ENCODE measurements at regions not wholly inside any gene's neighbourhood (a gene's known extent, or its start where the extent isn't known, plus 50 kb on each side); places are given as distances from the start of the nearest gene placed in this dataset.
"Not testable (repeated sequence)": the region's sequence is repeated elsewhere in the genome, so short reads cannot be mapped to it uniquely, and the experiment has no call there.

DNA sequence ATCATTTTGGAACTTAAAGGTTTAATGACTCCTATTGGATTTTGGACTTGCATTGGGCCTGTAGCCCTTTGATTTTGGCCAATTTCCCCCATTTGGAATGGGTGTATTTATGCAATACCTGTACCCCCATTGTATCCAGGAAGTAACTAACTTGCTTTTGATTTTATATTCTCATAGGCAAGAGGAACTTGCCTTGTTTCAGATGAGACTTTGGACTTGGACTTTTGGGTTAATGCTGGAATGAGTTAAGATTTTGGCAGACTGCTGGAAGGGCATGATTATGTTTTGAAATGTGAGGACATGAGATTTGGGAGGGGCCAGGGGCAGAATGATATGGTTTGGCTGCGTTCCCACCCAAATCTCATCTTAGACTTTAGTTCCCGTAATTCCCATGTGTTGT lies 192.0 kb upstream of the B3GALT2 start:
- H3K36me3 ChIP-seq (replicated peaks); H3K4me1 ChIP-seq; H3K9me3 ChIP-seq; DNase-seq (ENCODE audit: low spot score in 2 of 2); H3K4me3 ChIP-seq; H3K27me3 ChIP-seq (ENCODE audit: low read depth); in situ Hi-C loops (cut with MboI; ENCODE audit: low sequenced_read_pairs): not testable (repeated sequence)

DNA sequence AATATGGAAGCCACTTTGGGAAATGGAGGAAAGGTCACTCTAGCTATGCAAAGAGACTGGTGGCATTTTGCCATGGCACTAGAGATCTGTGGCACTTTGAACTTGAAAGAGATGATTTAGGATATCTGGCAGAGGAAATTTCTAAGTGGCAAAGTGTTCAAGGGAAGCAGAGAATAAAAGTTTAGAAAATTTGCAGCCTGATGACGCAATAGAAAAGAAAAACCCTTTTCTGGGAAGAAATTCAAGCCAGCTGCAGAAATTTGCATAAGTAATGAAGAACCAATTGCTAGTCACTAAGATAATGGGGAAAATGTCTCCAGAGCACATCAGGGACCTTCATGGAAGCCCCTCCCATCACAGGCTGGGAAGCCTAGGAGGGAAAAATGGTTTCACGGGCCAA lies 191.1 kb upstream of the B3GALT2 start:
- Histone ChIP-seq H3K36me3 (replicated peaks) (no peaks in the 10 kb centered on the region), H3K9me3 (no peaks in the 10 kb centered on the region), H3K4me1 (no peaks in the 10 kb centered on the region), H3K27me3 (ENCODE audit: low read depth) (no peaks in the 10 kb centered on the region), H3K4me3 (no peak overlapping the region)
- no peak for DNase-seq (ENCODE audit: low spot score in 2 of 2)
- in situ Hi-C loops (cut with MboI; ENCODE audit: low sequenced_read_pairs): no loop called here

DNA sequence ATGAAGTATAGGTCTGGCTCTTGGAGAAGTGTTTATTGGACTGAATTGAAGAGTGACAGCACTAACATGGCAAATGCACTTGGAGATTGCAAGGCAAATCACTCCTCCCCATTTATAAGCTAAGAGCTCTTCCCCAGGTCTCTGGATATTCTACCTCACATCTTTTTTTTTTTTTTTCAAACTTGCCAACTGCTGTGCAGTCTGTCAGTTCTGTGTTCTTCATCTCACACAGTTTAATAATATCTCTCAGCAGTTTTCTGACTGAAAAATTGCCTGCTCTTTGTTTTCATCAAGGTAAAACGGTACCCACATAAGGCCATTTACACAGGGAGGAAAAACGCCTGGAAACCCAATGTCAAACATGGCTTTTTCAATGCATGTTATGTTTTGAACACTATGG lies 186.1 kb upstream of the B3GALT2 start:
- no peak for DNase-seq (ENCODE audit: low spot score in 2 of 2)
- no peaks in the 10 kb centered on the region for H3K27me3 ChIP-seq (ENCODE audit: low read depth)
- H3K9me3 ChIP-seq: no peaks in the 10 kb centered on the region
- in situ Hi-C loops (cut with MboI; ENCODE audit: low sequenced_read_pairs): no loop called here
- no peaks in the 10 kb centered on the region for H3K36me3 ChIP-seq (replicated peaks)
- H3K4me3 ChIP-seq: no peak overlapping the region
- no peaks in the 10 kb centered on the region for H3K4me1 ChIP-seq

DNA sequence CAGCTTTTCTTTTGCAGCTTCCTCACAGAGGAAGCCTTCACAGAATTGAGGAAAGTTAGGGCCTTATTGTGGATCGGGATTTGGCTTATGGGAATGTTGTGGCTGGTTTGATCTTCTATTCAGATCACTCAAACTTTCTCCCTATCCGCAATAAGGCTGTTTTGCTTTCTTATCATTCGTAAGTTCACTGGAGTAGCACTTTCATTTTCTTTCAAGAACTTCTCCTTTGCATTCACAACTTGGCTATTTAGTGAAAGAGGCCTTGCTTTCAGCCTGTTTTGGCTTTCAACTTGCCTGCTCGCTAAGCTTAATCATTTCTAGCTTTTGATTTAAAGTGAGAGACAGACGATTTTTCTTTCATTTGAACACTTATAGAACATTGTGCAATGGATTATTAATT lies 181.9 kb upstream of the B3GALT2 start:
- no peak for DNase-seq (ENCODE audit: low spot score in 2 of 2)
- Histone ChIP-seq H3K4me3 (no peak overlapping the region), H3K4me1 (no peaks in the 10 kb centered on the region), H3K36me3 (replicated peaks) (no peaks in the 10 kb centered on the region), H3K27me3 (ENCODE audit: low read depth) (no peaks in the 10 kb centered on the region), H3K9me3 (no peaks in the 10 kb centered on the region)
- in situ Hi-C loops (cut with MboI; ENCODE audit: low sequenced_read_pairs): no loop called here

DNA sequence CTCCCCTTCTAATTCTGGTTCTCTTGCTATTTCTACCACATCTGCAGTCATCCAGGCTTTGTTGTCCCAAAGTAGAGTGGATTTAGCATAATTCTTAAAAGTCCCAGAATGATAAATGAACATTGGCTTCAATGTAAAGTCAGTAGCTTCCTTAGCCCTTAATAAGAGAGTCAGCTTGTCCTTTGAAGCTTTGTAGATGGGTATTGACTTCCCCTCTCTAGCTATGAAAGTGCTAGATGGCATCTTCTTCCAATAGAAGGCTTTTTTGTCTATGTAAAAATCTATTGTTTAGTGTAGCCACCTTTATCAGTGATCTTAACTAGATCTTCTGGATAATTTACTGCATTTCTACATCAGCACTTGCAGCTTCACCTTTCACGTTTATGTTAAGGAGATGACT lies 181.4 kb upstream of the B3GALT2 start:
- no peaks in the 10 kb centered on the region for H3K36me3 ChIP-seq (replicated peaks)
- H3K9me3 ChIP-seq: no peaks in the 10 kb centered on the region
- H3K4me3 ChIP-seq: no peak overlapping the region
- no peaks in the 10 kb centered on the region for H3K27me3 ChIP-seq (ENCODE audit: low read depth)
- no peaks in the 10 kb centered on the region for H3K4me1 ChIP-seq
- DNase-seq (ENCODE audit: low spot score in 2 of 2): no peak
- in situ Hi-C loops (cut with MboI; ENCODE audit: low sequenced_read_pairs): no loop called here

DNA sequence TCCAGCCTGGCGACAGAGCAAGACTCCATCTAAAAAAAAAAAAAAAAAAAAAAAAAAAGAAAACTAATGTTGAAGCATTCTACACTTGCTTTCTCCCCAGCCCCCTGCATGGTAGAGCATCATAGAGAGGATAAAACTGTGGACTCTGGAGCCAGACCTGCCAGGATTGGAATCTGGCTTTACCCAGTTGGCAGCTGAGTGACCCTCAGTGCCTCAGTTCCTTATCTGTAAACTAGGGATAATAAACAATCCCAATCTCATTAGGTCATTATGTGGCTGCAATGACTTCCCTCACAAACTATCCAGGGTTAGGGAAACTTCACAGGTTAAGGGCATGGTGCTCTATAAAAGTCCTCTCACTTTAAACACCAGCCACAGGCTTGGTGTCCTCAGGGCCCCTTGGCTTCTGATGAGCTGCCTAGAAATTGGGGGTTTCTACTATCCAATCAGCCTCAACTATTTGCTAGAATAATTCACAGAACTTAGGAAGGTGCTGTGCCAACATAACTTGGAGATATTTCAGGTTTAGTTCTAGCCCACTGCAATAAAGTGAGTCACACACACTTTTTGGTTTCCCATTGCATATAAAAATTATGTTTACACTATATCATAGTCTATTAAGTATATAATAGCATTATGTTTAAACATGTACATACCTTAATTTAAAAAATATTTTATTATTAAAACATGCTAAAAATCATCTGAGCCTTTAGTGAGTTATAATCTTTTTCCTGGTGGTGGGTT lies 180.5 kb upstream of the B3GALT2 start:
- in situ Hi-C loops (cut with MboI; ENCODE audit: low sequenced_read_pairs): no loop called here
- Histone ChIP-seq H3K27me3 (ENCODE audit: low read depth) (no peaks in the 10 kb centered on the region), H3K9me3 (no peaks in the 10 kb centered on the region), H3K4me1 (no peaks in the 10 kb centered on the region), H3K4me3 (no peak overlapping the region), H3K36me3 (replicated peaks) (no peaks in the 10 kb centered on the region)
- no peak for DNase-seq (ENCODE audit: low spot score in 2 of 2)

DNA sequence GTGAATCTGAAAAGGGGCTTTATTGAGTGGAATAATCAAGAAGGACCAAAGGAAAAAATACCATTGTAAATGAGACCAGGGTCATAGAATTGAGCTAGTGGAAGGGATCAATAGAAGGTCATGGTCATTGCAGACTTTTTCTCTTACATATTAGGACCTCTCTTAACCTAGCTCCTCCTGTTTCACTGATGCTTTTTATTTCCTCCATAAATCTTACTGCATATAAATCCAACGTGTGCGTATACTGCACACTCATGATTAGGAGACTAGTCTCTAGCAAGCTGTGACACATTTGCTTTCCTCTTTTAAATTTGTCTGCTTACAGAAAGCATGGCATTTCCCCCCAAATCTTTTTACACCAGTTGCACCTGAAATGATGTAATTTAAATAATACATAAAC lies 179.6 kb upstream of the B3GALT2 start:
- no peak overlapping the region for H3K4me3 ChIP-seq
- in situ Hi-C loops (cut with MboI; ENCODE audit: low sequenced_read_pairs): no loop called here

DNA sequence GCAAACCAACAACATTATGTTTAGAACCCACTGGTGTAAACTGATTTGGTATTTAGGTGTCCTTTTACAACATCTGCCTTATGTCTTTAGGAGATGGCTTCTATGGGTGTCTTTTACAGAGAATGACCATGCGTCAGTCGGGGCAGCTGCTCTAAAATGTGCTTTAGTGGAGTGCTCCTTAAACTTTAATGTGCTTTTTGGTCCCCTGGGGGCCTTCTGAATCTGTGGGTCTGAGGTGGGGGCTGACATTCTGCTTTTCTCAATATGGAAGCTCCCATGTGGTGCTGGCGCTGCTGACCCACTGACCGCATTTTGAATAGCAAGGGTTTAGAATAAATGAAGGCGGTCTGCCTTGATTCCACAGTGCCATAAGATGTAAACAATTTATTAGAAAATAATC lies 173.2 kb upstream of the B3GALT2 start:
- DNase-seq (ENCODE audit: low spot score in 2 of 2): no peak
- Histone ChIP-seq H3K36me3 (replicated peaks) (no peaks in the 10 kb centered on the region), H3K9me3 (no peaks in the 10 kb centered on the region), H3K4me1 (no peaks in the 10 kb centered on the region), H3K4me3 (no peak overlapping the region), H3K27me3 (ENCODE audit: low read depth) (no peaks in the 10 kb centered on the region)
- in situ Hi-C loops (cut with MboI; ENCODE audit: low sequenced_read_pairs): no loop called here

More for the DNA sequence above, 179.6 kb upstream of the B3GALT2 start:
- Histone ChIP-seq H3K4me1 (no peaks in the 10 kb centered on the region), H3K36me3 (replicated peaks) (no peaks in the 10 kb centered on the region), H3K27me3 (ENCODE audit: low read depth) (no peaks in the 10 kb centered on the region), H3K9me3 (no peaks in the 10 kb centered on the region)
- no peak for DNase-seq (ENCODE audit: low spot score in 2 of 2)

DNA sequence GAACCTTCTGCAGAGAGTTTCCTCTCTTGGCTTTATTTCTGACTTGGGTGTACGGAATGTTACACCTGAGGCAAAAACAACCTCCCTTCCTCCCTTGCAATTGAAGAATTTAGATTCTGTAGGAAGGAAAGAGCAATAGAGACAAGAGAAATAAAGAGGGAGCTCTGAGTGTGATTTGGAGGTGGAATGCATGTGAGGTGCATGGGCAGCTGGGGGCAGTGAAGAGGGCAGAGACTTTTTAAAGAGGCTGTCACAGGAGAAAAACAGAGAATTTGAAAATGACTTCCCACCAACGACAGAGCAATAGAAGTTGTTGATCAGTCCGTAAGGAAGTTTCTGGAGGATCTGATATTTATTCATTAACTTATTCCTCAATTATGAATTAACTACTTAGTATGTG lies 172.0 kb upstream of the B3GALT2 start:
- Histone ChIP-seq H3K9me3 (no peaks in the 10 kb centered on the region), H3K4me1 (no peaks in the 10 kb centered on the region), H3K27me3 (ENCODE audit: low read depth) (no peaks in the 10 kb centered on the region), H3K36me3 (replicated peaks) (no peaks in the 10 kb centered on the region), H3K4me3 (no peak overlapping the region)
- in situ Hi-C loops (cut with MboI; ENCODE audit: low sequenced_read_pairs): no loop called here
- no peak for DNase-seq (ENCODE audit: low spot score in 2 of 2)

DNA sequence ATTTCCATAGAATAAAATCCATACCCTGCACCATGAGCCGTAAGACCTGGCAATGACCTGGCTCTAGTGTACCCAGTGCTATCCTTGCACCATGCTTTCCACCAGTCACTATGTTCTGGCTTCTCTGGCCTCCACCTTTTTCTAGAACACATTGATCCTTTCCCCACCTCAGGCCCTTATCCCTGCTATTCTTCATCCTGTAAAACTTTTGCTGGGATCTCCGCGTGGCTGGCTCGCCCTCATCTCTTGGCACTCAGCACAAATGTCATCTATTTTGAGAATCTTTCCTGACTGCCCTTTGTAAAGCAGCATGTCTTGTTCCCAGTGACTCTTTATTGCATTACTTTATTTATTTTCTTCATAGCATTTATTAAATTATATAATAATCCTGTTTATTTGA lies 169.8 kb upstream of the B3GALT2 start:
- no peaks in the 10 kb centered on the region for H3K9me3 ChIP-seq
- in situ Hi-C loops (cut with MboI; ENCODE audit: low sequenced_read_pairs): no loop called here

DNA sequence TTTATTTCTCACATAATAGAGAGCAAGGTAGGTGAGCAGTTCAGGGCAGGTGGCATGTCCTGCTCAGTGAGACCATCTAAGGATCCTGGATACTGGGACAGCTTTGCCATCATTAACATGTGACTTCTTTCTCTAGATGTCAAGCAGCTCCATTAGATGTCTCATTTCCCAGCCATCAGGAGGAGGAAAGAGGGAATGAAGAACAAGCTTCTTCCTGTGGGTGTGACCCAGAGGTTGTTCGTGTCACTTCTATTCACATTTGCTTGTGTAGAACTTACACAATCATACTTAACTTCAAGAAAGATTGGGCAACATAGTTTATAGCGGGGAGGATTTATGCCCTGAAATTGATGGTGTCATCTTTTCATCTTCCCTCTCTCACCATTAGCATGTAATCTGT lies 169.2 kb upstream of the B3GALT2 start:
- in situ Hi-C loops (cut with MboI; ENCODE audit: low sequenced_read_pairs): no loop called here
- DNase-seq (ENCODE audit: low spot score in 2 of 2): no peak
- H3K36me3 ChIP-seq (replicated peaks): no peaks in the 10 kb centered on the region
- H3K9me3 ChIP-seq: no peaks in the 10 kb centered on the region
- no peaks in the 10 kb centered on the region for H3K4me1 ChIP-seq
- no peaks in the 10 kb centered on the region; the same call in 1 of the 2 replicates for H3K27me3 ChIP-seq (ENCODE audit: low read depth)
- no peak overlapping the region for H3K4me3 ChIP-seq

More for the DNA sequence above, 169.8 kb upstream of the B3GALT2 start:
- DNase-seq (ENCODE audit: low spot score in 2 of 2): no peak
- no peaks in the 10 kb centered on the region for H3K27me3 ChIP-seq (ENCODE audit: low read depth)
- no peaks in the 10 kb centered on the region for H3K36me3 ChIP-seq (replicated peaks)
- H3K4me3 ChIP-seq: no peak overlapping the region
- H3K4me1 ChIP-seq: no peaks in the 10 kb centered on the region

DNA sequence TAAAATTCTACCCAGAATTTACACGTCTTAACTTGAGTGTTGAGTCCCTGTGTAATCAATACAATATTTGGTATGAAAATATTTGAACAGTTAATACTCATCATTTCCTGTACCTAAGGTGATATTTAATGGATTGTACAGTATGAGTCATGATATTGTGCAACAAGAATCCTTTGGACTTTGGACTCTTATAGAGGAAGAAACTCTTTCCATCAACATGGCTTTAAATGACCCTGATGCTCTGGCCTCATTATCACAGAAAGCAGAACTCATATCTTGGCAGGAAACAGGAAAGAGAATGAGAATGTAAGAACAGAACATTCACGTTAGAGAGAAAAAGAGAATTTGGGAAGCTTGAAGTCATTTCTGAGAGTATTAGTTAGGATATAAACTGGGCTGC lies 168.8 kb upstream of the B3GALT2 start:
- Histone ChIP-seq H3K9me3 (no peaks in the 10 kb centered on the region), H3K36me3 (replicated peaks) (no peaks in the 10 kb centered on the region), H3K4me1 (no peaks in the 10 kb centered on the region), H3K4me3 (no peak overlapping the region), H3K27me3 (ENCODE audit: low read depth) (no peaks in the 10 kb centered on the region; the same call in 1 of the 2 replicates)
- DNase-seq (ENCODE audit: low spot score in 2 of 2): no peak
- in situ Hi-C loops (cut with MboI; ENCODE audit: low sequenced_read_pairs): no loop called here

DNA sequence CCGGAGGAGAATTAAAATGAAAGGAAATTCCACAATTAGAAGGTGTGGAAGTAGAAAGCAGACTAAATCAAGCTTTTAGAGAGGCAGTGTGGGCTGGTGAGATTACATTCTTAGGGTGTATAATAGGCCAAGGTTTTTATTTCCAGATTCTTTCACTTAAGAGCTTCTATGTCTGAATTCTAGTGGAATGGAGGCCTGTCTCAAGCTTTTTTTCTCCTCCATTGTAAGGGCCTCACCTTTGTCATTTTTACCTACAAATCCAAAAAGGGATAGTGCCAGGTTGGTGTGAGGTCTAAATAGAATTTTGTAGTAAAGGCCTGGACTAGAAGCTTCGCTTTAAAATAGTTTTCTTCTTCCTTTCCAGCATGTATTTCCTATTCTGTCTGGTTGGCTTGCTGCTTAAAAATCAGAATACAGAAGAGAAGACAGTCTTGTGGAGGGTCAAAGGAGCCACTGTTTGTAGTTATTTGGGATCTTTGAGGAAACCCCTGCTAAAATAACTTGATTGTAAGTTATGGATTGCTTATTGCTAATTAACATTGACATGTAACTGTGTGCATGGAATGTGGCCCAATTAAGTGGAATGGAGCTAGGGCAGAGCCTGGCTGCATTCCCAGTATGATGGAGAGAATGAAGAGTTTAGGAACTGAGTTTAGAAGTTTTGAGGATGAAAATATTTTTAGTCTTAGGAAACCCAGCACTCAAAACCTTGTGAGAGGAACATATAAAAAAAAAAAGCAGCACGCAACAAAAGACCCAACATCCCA lies 162.5 kb upstream of the B3GALT2 start:
- H3K4me1 ChIP-seq: no peaks in the 10 kb centered on the region
- no peaks in the 10 kb centered on the region for H3K9me3 ChIP-seq
- DNase-seq (ENCODE audit: low spot score in 2 of 2): no peak
- H3K4me3 ChIP-seq: no peak overlapping the region
- no peaks in the 10 kb centered on the region for H3K36me3 ChIP-seq (replicated peaks)
- no peaks in the 10 kb centered on the region; the same call in 1 of the 2 replicates for H3K27me3 ChIP-seq (ENCODE audit: low read depth)
- in situ Hi-C loops (cut with MboI; ENCODE audit: low sequenced_read_pairs): no loop called here

DNA sequence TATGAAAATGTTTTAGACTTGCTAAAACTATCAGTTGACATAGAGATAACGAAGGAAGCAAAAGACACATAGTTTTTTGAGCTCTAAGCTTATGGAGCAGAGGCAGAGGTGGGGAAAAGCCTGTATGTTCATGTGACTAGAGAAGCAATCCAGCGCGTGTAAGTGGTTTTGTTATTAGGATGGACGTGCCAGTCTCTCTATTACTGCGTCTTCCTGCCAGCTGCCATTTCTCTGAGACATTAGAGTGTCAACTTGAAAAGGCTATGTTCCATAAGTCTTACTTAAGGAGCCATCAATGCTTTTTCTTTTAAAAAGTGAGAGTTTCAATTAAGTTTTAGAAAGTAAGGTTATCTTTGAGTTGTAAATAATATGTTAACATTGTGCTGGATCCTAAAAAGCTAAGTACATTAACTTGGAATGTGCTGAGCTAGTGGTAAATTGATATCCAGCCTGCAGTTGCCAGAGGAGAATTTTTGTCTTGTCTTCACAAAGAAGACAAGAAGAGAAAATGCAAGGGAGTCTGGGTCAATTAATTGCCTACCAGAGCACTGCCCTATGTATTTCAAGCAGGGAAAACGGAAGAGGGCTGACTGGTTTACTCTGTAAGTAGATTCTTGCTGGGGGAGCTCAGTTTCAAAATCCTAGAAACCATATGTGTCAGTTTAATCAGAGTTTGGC lies 161.8 kb upstream of the B3GALT2 start:
- Histone ChIP-seq H3K36me3 (replicated peaks) (no peaks in the 10 kb centered on the region), H3K4me3 (no peak overlapping the region), H3K27me3 (ENCODE audit: low read depth) (no peaks in the 10 kb centered on the region; the same call in 1 of the 2 replicates), H3K4me1 (no peaks in the 10 kb centered on the region), H3K9me3 (no peaks in the 10 kb centered on the region)
- in situ Hi-C loops (cut with MboI; ENCODE audit: low sequenced_read_pairs): no loop called here
- no peak for DNase-seq (ENCODE audit: low spot score in 2 of 2)
